Esophagus mucosa (tissue), 1 donor: ENCODE measurements at regions not wholly inside any gene's neighbourhood (a gene's known extent, or its start where the extent isn't known, plus 50 kb on each side); places are given as distances from the start of the nearest gene placed in this dataset.
A peak's percentile ranks its signal among the peaks of the same experiment; 100 is the strongest.

Experiments
- ATAC-seq: fragments of 200-7000 bp; cut with Tn5 transposase; one replicate; pipeline ENCODE4 v1.9.1; 2020
- donor health status: DM: yes; HTN: yes; CAD: no.

DNA sequence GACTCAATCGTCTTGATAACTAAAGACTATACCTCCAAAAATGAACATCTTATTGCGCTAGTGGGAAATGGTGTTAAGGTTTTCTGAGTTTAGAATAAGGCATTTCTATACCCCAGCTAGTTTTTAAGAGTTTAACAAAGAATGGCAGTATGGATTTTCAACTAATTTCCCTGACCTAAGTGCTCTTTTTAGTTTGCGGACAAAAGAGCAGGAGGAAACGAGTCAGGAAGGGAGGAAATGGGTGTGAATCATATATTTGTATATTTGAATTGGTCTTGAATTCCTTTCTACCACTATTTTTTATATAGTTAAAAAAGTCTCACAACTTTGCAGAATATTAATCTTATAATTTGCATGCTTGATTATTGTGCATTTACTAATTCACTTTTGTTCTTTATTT lies 516.3 kb upstream of the ZNF608 start:
- ATAC-seq, result no peak

DNA sequence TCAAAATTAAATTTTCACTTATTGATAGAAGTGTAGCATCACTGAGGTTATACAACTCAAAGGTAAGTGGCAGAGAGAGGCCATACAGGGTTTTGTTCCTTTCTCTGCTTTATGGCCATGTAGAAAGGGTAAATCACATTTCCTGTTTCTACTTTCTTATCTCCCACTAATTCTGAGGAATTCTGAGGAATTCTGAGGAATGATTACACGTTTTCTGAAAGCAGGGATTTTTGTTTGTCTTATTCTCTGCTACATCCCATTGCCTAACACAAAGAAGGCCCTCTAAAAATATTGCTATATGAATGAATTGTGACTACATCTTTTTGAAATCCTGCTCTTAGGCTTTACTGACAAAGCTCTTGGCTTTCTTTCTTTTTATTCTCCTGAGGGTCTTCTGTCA lies 516.9 kb upstream of the ZNF608 start:
- no peak for ATAC-seq

GRCh38 chr5:125266106-125266505 lies 519.7 kb upstream of the ZNF608 start:
- no peak for ATAC-seq

DNA sequence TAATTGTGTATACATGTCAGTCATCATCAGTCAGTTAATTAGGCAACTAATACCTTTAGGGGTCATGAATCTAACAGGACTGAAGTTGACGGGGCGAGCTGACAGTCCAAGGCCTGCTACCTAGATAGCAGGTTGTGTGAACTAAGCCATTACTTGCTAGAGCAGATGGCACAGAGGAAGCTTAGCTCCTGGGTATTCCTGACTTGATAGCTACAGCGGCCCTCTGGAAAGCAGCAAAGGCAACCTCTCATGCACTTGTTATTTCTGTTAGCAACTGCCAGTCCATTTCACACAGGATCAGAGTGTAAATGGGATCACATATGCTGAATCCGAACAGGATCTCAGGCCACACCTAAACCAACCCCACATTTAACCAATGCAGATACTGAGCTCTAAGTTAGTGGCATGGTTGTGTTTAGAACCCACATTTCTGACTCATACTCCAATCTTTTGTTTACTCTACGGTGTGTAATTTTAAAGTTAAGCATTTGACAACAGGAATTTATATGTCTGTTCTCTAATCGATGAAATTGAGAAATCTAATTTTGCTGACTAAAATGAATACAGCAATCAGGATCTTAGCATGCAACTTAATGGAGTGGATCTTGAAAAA lies 521.3 kb upstream of the ZNF608 start:
- no peak for ATAC-seq

DNA sequence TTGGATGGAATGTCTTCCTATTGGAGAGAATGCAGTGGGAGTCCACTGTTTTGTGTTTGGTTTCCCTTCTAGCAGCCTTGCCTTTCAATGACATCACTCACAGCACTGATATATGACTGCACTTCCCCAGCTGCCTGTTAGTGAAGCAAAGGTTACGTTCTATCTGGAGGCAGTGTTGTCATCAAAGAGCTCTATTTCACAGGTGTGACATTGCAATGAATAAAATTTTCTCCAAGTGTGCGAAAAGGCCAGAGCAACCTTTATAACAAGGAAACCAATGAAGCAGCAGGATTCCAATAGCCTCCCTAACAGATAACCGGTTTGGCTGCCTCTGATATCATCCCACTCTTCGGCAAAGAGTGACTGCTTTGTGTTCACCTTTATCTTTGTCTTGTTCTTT lies 523.5 kb upstream of the ZNF608 start:
- ATAC-seq, result no peak

DNA sequence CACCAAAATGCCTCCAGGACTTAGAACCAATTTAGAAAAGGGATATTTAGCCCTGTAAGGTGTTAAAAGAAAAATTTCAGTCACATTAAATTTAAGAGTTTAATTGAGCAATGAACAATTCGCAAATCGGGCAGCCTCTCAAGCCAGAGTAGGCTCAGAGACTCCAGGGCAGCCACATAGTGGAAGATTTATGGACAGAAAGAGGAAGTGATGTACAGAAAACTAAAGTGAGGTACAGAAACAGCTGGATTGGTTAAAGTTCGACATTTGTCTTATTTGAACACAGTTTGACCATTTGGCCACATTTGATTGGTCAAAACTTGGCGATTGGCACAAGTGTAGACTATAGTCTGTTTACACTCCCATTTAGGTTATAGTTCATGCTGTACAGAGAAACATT lies 525.9 kb upstream of the ZNF608 start:
- no peak for ATAC-seq

- no peak for ATAC-seq
Observed at GRCh38 chr5:125274211-125274610, 527.8 kb upstream of the ZNF608 start.

GRCh38 chr5:125274938-125275724 lies 528.7 kb upstream of the ZNF608 start:
- no peak for ATAC-seq

- ATAC-seq, result no peak
Observed at GRCh38 chr5:125275725-125276090, 529.3 kb upstream of the ZNF608 start.

- no peak for ATAC-seq
Observed at GRCh38 chr5:125276096-125276495, 529.7 kb upstream of the ZNF608 start.

GRCh38 chr5:125277494-125278154 lies 531.2 kb upstream of the ZNF608 start:
- peak; percentile 99 for ATAC-seq

- ATAC-seq, result no peak
Observed at GRCh38 chr5:125278711-125279110, 532.3 kb upstream of the ZNF608 start.

DNA sequence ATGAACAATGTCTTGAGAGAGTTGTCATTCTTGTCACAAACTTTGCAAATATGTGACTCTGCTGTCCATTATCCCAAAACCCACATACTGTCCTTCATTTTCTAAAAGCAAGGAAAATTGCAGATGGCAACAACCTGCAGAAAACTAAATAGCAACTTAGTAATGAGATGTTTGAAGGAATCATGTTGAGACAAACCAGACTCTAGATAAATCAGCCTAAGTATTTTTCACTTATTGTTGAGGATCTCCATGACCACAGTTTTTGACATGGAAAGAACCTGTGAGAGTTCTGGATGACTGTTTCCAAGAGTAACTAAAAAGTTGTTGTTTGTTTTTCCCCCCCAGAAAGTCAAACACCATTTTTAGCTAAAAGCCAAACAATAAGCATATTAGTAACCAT lies 535.2 kb upstream of the ZNF608 start:
- no peak for ATAC-seq

DNA sequence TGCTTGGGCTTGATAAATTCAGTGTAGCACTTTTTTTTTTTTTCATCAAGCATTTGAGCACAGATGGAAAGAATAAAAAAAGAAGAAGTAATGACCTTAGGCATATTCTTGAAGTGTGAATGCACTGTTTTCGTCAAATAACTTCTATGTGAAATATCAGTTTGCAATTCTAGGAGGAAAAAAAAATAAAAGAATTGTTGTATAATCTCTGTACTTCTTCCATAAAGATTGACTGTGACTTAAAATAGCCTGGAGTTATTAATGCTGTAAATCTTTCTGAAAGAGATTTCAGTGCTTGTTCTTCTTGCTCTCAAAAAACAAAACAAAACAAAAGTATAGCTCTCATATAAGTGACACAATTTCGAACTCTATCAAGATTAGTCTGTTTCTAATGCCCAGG lies 536.9 kb upstream of the ZNF608 start:
- ATAC-seq, result no peak

DNA sequence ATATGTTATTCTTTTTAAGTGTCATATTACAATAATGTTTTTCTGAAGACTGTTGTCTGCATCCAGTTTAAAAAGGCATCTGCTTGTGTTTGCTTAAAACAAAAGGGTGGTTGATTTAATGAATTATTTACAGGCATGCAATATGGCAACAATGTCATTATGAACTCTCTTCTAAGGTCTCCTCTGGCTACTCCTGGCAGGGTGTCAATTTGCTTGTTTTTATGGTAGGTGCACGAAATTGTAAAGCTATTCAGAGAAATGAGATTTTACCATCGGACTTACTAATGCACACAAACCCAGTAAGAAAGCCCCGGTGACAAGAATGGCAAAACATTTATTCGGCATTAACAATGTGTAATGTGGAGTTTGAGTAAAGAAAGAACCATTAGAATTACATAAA lies 539.8 kb upstream of the ZNF608 start:
- no peak for ATAC-seq

DNA sequence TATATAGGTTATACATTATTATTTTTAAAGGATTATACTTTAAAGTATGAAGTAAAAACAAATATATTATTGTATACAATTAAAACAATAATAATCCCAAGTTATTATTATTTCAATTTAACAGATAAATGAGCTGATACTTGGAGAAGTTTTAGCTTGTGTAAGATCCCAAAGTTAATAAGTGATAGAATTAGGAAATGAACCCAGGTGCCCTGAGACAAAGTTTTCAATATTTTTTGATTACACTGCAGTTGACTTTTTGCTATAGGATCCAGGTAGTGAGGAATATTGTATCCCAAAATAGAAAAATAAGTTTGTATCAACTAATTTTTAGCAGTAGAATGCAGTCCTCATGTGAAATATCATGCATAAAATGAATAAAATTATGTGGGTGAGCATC lies 543.2 kb upstream of the ZNF608 start:
- no peak for ATAC-seq

DNA sequence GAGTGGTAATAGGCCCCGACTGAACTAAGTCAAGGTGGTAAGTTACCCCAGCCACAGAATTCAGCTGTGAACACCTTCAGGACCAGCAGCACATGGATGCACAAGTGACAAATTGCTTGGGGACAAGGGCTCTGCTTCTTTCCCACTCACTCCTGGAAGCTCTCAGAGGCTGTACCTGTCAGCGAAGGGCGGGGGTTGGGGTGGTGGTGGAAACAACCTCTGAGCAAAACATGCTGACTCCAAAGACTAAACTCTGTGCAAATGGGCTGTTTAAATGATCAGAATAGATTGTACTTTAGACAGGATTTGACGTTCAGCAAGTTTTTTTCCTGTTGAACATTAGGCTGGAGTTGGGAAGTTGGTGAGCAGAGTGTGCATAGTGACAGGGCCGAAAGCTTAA lies 544.5 kb upstream of the ZNF608 start:
- no peak for ATAC-seq

GRCh38 chr5:125291447-125291846 lies 545.0 kb upstream of the ZNF608 start:
- ATAC-seq, result no peak

DNA sequence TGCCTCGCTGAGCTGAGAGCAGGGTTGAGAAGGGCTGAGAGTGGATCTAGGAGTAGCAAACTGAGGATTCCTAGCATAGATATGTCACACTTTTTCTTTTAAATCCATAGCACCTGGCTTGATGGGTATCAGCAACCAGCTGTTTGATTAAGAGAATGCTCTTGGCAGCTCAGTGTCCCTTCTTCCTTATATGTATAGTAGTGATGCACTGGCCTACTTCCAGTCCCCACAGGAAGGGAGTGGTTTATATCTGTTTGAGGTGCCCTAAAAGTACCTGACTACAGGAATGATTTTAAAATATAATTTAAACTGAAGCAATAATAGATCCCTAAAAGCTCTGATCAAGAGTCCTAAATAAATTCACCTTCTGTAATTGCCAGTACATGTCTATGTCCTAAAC lies 546.8 kb upstream of the ZNF608 start:
- ATAC-seq, result no peak

DNA sequence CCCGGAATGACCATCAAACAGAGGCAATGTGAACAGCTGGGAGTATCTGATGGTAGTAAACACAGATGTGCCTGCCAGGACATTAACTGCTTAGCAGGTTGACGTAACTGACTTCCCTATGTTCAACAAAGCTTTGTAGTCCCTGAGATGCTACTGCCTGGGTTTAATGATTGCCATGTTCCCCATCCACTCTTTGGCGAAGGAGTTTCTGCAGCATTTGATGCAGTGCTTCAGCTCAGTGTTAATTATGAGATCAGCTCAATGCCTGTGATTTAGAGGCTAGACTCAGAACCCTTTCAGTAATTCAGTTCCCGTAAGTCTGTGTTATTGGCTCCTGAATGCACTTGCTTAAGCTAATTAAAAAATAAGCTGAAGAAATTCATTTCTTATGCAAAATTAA lies 547.3 kb upstream of the ZNF608 start:
- no peak for ATAC-seq

GRCh38 chr5:125294844-125295243 lies 548.4 kb upstream of the ZNF608 start:
- ATAC-seq, result no peak

GRCh38 chr5:125295405-125295872 lies 549.0 kb upstream of the ZNF608 start:
- no peak for ATAC-seq

- ATAC-seq, result no peak
Observed at GRCh38 chr5:125298258-125298657, 551.8 kb upstream of the ZNF608 start.

DNA sequence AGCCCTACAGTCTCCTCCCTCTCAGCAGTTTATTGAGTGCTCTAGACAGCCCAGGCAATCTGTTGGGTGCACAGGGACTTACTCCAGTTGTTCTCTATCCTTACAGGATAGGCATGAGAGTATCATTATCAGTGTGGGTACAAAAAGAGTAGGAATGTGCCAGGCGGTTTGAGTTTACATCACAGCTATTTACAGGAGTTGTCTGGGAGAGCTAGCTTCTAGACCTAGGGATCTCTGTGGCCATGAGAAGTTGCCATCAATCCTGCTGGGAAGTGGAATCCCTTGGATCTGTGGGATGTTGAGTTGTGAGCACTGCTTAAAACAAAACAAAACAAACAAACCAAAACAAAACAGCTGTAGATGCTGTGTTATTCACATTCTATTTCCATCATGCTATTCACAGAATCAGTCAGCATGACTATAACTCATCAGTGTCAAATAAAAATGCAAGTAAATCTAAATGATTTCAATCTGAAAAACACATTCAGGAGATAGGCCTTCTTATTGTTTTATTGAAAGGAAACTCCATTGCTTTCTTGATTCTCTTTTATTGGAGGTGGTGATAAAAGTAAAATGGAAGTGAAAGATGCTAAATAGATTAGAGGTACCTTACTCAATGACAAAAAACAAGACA lies 552.4 kb upstream of the ZNF608 start:
- no peak for ATAC-seq
